Skin of body (tissue), 1 donor: ENCODE measurements at regions not wholly inside any gene's neighbourhood (a gene's known extent, or its start where the extent isn't known, plus 50 kb on each side); places are given as distances from the start of the nearest gene placed in this dataset.

Source experiments
- DNase-seq: peaks from one replicate; lab custom pipeline; 2025; lab: John Stamatoyannopoulos, UW

GRCh38 chr2:201968476-201968875 is 65.2 kb upstream of the FZD7 start:
- no peak for DNase-seq

GRCh38 chr2:201969241-201969937 is 64.3 kb upstream of the FZD7 start:
- DNase-seq: no peak

- DNase-seq: no peak
Observed at GRCh38 chr2:201969938-201970785, 63.5 kb upstream of the FZD7 start.

- no peak for DNase-seq
Observed at GRCh38 chr2:201970786-201971108, 62.9 kb upstream of the FZD7 start.

GRCh38 chr2:201971531-201972228 is 62.0 kb upstream of the FZD7 start:
- no peak for DNase-seq

- DNase-seq: no peak
Observed at GRCh38 chr2:201972621-201973255, 60.9 kb upstream of the FZD7 start.

- no peak for DNase-seq
Observed at GRCh38 chr2:201973305-201973928, 60.2 kb upstream of the FZD7 start.

- peak; percentile 25 for DNase-seq
Observed at GRCh38 chr2:201974171-201975100, 59.2 kb upstream of the FZD7 start.

GRCh38 chr2:201975434-201975833 is 58.2 kb upstream of the FZD7 start:
- no peak for DNase-seq

GRCh38 chr2:201975964-201976612 is 57.6 kb upstream of the FZD7 start:
- DNase-seq: no peak

GRCh38 chr2:201977651-201978050 is 56.0 kb upstream of the FZD7 start:
- DNase-seq: no peak

GRCh38 chr2:201978333-201978732 is 55.3 kb upstream of the FZD7 start:
- DNase-seq: no peak

GRCh38 chr2:201978986-201979385 is 54.7 kb upstream of the FZD7 start:
- no peak for DNase-seq

GRCh38 chr2:201980389-201980821 is 53.2 kb upstream of the FZD7 start:
- DNase-seq: no peak

GRCh38 chr2:201980946-201981345 is 52.7 kb upstream of the FZD7 start:
- no peak for DNase-seq

- no peak for DNase-seq
Observed at GRCh38 chr2:201983174-201983573, 50.5 kb upstream of the FZD7 start.

- DNase-seq: no peak
Observed at GRCh38 chr2:201983800-201984199, 49.9 kb upstream of the FZD7 start.
